HG03039 (cell line): ENCODE measurements at regions not wholly inside any gene's neighbourhood (a gene's known extent, or its start where the extent isn't known, plus 50 kb on each side); places are given as distances from the start of the nearest gene placed in this dataset.

Experiments used
- ATAC-seq: cut with Tn5 transposase; IDR thresholded peaks from one replicate; pipeline ENCODE4 v1.9.1; 2021; ENCODE audit warnings: mild to moderate bottlenecking, moderate library complexity; ENCODE audit not compliant: unreplicated experiment

DNA sequence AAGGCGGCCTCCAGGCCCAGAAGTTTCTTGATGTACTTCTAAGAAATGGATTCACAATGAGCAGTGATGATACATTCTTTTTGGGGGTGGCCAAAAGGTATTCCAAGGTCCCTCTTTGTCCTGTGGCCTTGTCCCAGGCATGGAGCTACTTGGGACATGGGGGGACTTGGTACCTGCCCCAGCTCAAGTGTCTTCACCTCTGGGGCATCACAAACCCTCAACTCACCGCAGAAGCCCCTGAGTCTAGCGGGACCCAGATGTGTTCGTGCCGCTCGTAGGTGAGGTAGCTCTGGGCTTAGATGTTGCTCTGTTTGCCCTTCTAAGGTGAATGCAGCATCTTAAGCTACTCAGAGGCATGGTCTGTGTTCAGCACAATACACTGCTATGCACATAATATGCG, 338.0 kb upstream of the IRX4 start:
- no peak for ATAC-seq

DNA sequence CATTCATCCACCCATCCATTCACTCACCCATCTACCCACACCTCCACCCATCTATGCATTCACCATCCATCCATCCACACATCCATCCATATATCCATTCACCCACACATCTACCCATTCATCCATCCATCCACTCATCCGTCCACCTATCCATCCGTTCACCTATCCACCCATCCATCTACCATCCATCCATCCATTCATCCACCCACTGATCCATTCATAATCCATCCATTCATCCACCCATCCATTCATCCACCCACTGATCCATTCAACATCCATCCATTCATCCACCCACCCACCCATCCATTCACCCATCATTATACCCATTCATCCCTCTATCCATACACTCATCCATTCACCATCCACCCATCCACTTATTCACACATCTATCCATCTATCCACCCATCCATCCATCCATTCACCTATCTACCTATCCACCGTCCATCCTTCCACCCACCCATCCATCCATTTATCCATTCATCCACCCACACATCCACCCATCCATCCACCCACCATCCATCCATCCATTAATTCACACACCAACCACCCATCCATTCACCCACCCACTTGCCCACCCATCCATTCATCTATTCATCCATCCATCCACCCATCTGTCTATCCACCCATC, 336.5 kb upstream of the IRX4 start:
- no peak for ATAC-seq

DNA sequence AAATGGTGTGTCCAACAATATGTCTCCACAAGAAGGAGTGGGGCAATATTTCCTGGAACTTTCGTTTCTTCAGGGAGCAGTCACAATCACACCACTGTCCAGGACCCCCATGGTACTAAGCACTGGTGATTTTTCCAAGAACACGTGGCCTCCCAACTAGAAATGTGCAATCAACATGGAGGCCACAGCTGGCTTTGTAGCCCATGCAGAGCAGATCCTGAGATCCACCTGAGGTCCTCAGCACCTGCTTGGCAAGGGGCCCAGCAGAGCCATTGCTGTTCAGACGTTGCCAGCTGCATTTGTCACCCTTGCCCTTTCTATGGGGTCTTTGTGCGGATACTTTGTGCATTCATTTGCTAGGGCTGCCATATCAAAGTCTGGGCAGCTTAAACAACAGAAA, 334.5 kb upstream of the IRX4 start:
- no peak for ATAC-seq

DNA sequence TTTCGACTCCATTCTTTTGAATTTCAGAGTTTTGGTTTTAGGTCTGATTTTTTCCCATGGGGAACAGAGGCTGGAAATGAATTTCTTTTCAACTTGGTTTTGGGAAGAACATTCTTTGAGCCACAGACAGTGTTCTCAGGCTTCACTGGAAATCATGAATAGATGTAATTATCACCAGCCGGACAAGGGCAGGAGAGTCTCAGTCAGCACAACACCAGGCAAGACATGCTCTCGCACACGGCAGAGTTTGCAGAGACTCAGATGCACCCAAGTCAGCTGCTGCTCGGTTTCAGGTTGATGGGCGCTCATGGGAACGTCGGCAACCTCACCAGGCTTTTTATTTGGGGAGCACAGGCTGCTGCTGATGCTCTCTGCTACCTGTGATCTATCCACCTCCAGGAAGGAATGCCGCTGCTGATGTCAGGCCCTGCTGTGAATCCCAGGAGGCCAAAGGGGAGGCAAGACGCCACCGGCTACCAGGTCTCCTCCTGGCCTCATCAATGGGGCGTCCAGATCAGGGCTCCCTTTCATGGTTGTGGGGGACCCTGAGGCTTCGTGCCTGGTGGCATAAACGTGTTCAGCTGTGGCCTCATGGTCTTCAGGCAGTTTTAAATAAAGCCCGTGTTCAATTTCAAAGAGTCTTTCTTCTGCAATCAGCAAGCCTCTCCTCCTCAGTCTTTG, 332.3 kb upstream of the IRX4 start:
- no peak for ATAC-seq

DNA sequence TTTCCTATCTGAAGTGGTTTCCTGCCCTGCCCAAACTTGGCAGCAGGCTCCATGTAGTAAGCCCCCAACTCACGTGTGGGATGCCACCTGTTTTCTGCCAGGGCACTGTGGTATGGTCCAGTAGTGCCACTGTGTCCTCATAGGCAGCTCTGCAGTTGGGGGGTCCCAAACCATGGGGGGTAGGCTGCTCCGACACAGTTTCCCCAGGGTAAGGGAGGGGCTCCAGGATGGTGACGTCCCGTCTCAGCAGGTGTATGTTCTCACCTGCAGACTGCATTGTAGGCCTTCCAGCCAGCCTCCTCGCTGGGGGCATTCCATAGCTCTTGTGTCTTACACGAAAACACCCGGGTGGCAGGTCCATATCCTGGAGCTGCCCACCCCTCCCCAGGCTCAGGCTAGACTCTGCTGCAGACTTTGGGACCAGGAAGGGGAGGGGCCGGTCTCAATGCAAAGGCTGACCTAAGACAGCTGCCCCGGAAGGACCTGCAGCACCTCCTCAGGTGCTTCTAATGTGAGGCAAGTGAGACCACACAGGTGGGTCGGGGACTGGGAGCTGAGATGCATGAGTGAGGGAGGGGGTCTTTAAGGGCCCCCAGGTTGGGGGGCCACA, 330.5 kb upstream of the IRX4 start:
- no peak for ATAC-seq

DNA sequence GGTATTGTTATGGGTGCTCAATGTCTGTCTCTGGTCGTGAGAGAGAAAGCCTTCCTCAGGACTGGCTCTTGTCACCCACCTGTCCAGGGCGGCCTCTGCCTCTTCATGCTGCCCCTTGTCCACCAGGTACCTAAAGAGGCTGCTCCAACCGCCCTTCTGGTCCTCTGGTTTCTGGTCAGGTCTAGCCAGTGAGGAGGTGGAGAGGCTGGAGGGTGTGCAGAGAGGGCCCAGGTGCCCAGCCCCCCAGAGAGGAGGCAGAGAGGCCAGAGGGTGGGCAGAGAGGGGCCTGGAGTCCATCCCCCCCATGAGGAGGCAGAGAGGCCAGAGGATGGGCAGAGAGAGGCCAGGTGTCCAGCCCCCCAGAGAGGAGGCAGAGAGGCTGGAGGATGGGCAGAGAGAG, 329.8 kb upstream of the IRX4 start:
- ATAC-seq: no peak

DNA sequence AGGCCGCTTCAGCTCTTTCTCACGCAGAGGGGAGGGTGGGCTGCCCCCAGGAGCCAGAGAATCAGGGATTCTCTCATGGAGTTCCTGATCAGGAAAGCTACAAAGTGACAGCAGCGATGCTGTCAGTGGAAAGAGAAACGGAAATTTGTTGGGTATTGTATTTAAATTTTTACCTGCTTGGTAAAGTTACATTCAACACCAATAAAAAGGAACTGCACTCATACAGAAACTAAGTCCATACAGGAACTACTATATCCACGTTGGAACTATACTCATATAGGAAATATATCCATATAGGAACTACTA, 325.5 kb upstream of the IRX4 start:
- ATAC-seq: no peak

DNA sequence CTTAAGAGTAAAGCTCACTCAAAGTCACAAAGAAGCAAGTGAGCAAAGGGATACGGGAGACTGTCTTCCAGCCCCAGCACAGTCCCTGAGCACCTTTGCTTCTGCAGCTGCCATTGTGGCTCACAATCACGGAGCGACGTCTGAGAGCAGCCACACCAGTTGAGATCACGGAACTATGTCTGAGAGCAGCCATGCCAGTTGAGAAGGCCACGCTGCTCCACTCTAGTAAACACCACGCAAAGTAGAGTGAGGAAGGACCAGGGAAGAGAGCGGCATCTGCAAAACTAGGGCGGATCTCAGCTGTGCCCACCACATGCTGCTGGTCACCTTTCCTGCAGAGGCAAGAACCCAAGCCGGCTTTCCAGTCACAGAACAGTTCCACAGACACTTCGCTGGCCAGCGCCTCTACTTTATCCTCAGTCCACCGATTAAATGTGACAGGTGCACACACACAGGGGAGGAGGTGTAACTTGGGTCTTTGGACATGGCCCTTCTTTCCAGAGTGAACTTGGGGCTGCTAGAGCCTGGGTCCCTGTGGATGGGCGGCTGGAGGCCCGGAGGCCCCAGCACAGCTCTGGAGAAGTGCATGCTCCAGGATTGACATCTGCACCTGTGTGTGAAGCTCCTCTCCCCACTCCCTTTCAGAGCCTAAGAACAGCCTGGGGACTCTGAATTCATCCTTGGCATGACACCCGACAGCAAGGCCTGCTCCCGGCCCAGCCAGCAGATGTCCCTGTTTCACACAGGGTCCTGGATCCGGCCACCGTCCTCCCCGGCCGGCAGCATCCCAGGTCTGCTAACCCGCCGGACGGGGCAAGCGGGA, 324.9 kb upstream of the IRX4 start:
- ATAC-seq: no peak

DNA sequence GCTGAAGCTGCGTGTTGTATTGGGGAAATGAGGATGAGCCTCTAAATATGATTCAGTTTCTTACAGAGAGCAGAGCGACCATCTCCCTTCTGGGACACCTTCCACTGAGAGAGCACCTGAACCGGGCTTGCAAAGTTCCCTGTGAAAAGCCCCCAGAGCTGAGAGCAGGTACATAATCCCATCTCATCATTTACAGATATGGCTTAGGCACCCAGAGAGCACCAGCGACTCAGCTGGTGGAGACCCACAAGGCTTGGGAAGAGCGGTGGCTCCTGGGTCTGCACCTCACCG, 324.3 kb upstream of the IRX4 start:
- ATAC-seq: no peak

DNA sequence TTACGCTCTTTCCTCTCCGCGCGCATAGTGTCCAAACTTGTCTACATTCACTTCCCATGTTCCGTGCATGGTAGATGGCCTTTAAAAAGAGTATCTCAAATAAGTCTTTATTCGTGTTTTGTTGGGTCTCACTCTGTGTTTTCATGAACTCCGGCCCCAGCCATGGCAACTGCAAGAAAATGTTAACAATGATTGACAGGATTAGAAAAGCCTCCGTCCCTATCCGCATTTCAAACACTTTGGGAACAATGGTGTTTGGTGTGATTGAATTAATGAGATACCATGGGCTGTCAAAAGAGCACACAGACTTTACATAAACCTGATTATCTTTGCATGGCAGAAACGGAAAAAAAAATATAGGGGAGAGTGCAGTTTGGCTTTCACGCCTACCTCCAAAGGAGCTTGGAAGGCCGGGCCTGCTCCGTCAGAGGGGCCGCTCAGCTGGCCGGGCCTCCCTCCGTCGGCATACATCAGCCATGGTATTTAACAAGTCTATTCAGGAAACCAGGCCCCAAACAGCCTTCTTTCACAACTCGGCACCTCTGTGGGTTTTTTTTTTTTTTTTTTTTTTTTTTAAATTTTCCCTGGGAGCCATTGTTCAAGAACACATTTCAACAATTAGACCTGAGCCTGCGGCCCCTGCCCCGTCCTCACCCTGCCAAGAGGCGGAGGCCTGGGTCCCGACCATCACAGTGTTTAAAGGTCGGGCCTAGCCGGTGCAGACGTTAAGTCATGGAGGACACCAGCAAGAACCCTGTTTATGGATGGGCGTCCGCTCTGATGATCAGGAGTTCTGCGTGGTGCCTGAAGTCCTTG, 323.8 kb upstream of the IRX4 start:
- no peak for ATAC-seq

DNA sequence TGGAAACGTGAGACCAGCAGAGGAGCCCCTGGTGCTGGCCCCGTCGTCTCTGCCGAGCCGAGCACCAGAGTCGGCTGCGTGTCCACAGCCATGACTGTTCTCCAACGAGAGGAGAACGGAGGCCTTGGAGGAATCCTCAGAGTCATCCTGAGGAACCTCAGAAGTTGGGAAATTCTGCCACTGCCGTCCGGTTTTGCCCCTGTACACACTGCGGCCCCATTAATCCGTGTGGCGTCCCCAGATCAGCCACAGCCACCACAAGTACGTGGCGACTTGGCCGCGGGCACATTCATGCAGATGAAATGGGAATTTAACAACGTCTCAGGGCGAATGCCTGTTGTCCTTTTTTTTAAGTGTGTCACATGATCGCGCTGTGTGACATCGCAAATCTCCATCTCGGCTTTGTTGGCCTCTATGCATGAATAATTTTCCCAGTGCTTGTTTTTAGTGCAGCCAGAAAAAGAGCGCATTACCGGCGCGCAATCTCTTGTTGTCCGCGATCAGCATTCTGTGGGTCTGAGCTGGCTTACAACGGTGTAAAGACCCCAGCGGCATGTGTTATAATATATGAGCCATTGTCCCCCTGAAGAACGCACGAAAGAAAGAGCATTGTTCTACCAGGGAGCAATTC, 323.0 kb upstream of the IRX4 start:
- ATAC-seq: no peak

DNA sequence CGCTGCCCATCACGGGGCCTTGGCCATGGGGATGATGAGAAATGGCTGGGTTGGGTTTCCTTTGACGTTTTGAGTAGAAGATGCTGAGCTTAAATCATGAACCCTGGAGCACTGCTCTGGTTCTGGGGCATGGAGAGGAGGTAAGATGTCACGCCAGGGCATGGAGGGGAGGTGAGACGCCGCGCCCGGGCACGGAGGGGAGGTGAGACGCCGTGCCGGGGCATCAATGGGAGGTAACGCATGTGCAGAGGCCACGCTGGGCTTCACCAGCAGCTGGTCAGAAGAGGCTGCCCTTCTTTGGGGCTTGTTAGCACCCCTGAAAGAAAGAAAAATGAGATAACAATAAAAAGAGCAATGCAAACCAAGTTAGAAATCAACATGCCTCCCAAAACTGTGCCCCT, 322.5 kb upstream of the IRX4 start:
- ATAC-seq: no peak

DNA sequence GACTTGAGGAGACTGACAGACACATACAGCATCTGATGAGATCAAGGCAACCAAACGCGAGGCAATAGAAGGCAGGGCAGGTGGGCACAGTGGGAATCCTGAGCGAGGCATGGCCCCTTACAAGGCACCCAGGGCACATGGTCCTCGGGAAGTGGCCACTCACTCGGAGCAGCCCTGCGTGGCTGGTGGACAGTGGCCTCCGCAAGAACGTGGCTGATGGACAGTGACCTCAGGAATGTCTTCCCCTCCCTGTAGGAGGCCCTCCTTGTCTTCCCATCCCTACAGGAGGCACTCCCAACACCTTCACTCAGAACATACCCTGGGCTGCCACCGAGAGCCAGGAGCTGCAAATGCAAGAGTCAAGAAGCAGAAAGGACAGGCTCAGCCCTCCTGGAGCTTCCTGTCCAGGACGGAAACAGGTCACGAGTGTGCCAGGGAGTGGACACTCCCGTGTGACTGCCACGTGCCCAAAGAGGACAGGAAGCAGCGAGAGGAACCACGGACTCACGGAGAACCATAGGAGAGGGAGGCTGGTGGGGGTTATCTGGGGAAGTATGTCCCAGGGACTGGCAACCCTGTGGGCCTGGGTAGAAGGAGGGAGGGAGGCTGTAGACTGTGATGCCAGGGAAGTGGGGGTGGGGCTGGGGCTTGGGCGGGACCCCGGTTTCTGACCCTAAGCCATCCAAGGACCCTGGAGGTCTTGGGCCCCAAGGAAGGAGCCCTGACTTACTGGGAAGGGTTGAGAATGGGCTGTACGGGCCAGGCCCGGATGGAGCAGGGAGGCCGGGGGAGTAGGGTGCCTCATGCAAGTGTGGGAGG, 321.9 kb upstream of the IRX4 start:
- no peak for ATAC-seq

DNA sequence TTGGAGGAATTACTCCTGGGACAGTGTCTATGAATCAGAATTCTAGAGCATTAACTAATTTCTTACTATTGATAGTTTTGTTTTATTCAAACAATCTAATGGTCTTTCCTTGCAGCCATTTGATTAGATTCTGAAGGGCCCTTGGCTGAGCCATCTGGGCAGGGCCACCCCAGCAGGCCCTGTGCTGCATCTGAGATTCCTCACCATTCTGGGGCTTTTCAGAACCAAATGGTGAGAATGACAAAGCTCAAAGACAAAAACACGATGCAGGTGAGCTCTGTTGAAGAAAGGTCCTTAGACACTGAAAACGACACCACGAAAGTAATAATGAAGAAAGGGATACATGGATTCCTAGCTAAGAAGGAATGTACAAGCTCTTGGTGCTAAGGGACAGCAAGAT, 321.0 kb upstream of the IRX4 start:
- no peak for ATAC-seq

DNA sequence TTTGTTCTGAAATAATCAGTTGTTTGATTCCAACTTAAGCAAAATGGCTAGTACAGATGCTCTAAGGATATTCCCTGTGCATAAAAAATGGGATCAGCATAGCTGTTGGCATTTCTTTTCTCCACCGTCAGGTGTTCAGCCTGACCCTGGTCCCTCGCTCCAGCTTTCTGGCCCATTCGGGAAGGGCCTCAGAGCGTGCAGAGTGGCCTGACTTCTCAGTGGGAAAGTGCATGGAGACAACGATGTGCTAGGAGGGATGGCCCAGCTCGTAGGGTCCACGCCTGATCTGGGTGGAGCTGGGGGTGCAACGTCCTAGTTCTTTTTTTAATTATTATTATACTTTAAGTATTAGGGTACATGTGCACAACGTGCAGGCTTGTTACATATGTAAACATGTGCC, 319.1 kb upstream of the IRX4 start:
- ATAC-seq: no peak

DNA sequence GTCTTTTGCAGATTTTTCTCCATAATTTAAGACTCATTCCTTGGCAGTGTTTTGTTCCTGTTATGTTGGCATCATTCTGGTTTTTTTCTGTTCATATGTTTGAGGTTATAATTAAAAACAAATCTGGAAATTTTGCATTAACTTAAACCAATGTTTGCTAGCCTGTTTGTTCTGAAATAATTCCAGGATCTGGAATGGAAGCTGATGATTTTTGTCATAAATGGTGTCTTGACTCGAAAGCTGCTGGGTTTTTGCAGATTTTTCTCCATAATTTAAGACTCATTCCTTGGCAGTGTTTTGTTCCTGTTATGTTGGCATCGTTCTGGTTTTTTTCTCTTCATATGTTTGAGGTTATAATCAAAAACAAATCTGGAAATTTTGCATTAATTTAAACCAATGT, 318.7 kb upstream of the IRX4 start:
- no peak for ATAC-seq

DNA sequence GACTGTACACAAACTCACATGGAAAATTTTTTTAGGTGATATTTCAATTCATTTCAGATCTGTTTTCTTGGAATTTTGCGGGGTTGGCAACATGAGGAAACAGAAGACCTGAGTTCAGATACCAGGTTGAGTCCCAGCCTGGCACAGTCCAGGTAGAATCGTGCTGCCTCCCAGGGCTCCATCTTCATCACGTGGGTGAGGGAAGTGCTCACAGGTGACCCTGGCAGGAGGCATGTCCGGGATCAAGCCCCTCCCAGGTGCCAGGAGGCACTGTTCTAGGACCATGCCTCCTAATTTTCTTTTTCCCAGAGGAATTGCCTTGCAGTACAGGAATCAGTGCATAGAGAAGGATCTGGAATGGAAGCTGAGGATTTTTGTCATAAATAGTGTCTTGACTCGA, 318.3 kb upstream of the IRX4 start:
- ATAC-seq: no peak

DNA sequence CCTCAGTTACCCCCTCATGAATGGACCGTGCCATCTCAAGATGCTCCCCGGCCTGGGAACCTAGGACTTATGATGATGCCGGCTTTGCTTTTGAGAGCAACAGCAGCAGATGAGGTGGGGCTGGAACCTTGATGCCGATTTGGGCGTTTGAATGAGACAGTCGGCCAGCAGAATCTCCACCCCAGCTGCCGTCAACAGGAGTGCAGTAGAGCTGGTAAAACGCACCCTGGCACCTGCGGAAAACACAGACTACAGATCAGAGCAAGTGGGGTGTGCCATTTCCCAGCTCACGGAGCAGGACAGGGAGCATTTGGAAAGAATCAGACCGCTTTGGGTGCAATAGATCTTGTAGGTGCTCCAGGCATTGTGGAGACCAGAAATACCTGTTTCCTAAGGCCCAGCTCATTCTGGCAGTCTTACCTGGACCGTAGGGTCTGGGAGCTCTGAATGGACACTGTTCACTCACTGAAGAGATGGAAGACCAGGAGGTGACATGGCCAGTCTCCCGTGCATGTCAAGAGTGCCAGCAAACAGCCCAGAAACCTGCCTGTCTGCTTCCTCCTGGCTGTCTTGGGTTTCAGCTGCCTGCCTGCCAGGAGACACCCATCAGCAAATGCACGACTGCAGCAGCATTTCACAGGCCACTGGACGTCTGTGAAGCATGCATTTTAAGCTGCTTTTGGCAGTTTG, 317.7 kb upstream of the IRX4 start:
- no peak for ATAC-seq

DNA sequence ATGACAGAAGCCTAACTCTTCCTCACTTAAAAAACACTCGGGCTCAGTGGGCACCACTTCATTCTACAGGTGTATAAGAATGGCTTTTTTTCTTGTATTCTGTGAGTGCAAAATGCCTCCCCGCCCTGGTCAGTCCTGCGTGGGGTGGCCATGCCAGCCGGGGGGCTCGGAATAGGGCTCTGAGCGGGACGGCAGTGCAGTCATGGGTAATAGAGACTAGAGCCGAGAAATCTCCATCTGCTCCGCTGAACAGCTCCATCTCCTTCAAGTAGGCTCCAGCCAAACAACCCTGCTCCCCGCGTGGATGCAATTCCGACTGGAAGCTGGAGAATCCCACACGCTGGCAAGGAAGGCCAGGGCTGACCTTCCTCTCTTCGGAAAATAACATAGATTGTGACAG, 317.0 kb upstream of the IRX4 start:
- ATAC-seq: no peak
